ENCODE measurements at regions not wholly inside any gene's neighbourhood (a gene's known extent, or its start where the extent isn't known, plus 50 kb on each side); places are given as distances from the start of the nearest gene placed in this dataset.
"Not testable (repeated sequence)": the region's sequence is repeated elsewhere in the genome, so short reads cannot be mapped to it uniquely, and the experiment has no call there.

GRCh38 chr6:134575221-134575620, 257.3 kb upstream of the SGK1 start:
- Histone ChIP-seq H3K36me3 (no peaks in the 10 kb centered on the region), H3K4me3 (no peak overlapping the region), H3K4me1 (no peaks in the 10 kb centered on the region), H3K27me3 (no peaks in the 10 kb centered on the region), H3K27ac (no peak overlapping the region), H3K9me3 (no peaks in the 10 kb centered on the region)
- DNase-seq, result no peak
- 0 to 36% methylated on average over 1 of the region's 1 CpG for WGBS, 2 donors
- intact Hi-C loops (cut with DNase I), result no loop called here
- no peak for TF ChIP-seq POLR2A (IDR thresholded peaks at IDR 0.05)
- TF ChIP-seq CTCF (IDR thresholded peaks at IDR 0.05), result no peak

DNA sequence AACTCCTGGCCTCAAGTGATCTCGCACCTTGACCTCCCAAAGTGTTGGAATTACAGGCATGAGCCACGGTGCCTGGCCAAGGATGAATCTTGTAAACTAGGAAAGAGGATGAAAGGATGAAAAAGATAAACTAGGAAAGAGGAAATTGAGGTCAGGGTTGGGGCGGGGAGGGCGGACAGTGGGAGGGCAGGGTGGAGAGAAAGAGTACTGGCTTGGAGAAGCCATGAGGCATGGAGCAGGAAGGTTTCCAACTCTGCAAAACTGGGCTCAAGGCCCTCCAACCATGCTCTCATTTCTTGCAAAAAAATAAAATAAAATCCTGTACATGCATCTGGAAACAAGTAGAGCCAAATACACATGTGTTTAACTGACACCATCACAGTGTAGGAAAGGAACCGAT, 256.6 kb upstream of the SGK1 start:
- DNase-seq, result no peak
- WGBS, 2 donors, result 69 to 74% methylated on average over 3 of the region's 5 CpGs

DNA sequence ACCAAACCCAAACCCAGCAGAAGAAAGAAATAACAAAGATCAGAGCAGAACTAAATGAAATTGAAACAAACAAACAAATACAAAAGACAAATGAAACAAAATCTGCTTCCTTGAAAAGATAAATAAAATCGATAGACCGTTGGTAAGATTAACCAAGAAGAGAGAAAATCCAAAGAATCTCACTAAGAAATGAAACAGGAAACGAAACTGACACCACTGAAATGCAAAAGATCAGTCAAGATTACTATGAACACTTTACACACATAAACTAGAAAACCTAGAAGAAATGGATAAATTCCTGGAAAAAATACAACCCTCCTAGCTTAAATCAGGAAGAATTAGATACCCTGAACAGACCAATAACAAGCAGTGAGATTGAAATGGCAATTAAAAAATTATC, 252.1 kb upstream of the SGK1 start:
- H3K27me3 ChIP-seq; H3K9me3 ChIP-seq; intact Hi-C loops (cut with DNase I); H3K4me3 ChIP-seq; H3K27ac ChIP-seq; H3K4me1 ChIP-seq; DNase-seq; H3K36me3 ChIP-seq: not testable (repeated sequence)
- 77 to 89% methylated on average over 3 of the region's 3 CpGs for WGBS, 2 donors

More for the DNA sequence above, 256.6 kb upstream of the SGK1 start:
- Histone ChIP-seq H3K9me3 (no peaks in the 10 kb centered on the region), H3K4me1 (no peaks in the 10 kb centered on the region), H3K27me3 (no peaks in the 10 kb centered on the region), H3K4me3 (no peak overlapping the region), H3K27ac (no peak overlapping the region), H3K36me3 (no peaks in the 10 kb centered on the region)
- intact Hi-C loops (cut with DNase I), result no loop called here
- TF ChIP-seq POLR2A (IDR thresholded peaks at IDR 0.05) (no peak), CTCF (IDR thresholded peaks at IDR 0.05) (no peak)

DNA sequence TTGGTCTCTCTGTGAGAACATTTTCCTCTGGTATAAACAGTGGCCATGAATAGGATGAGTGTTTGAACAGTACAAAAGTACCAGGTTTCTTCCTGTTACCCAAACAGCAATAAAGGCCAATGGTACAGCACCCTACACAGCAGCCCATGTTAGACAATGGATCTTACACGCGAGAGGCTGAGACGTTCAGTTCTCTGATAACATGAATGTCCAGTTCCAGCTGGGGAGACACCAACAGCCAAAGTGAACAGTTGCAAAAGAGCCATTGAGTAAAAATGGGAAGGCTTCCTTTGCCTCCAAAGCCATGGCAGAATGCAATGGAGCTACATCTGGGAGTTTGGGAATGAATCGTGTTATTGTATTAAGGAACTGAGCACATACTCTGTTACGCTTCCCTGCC, 246.8 kb upstream of the SGK1 start:
- no peak overlapping the region for H3K4me3 ChIP-seq
- H3K4me1 ChIP-seq, result peaks cover 0 to 17% (median 0%) of the 10 kb centered on the region in 3 donors
- H3K27me3 ChIP-seq, result no peaks in the 10 kb centered on the region
- H3K9me3 ChIP-seq, result no peaks in the 10 kb centered on the region
- WGBS, 2 donors, result 97% methylated on average over 5 of the region's 5 CpGs
- TF ChIP-seq POLR2A (IDR thresholded peaks at IDR 0.05) (no peak), CTCF (IDR thresholded peaks at IDR 0.05) (no peak)
- intact Hi-C loops (cut with DNase I), result no loop called here
- no peak overlapping the region for H3K27ac ChIP-seq
- no peak for DNase-seq
- H3K36me3 ChIP-seq, result no peaks in the 10 kb centered on the region

GRCh38 chr6:134560019-134560418, 242.1 kb upstream of the SGK1 start:
- H3K9me3 ChIP-seq, result no peaks in the 10 kb centered on the region
- no peak for TF ChIP-seq POLR2A (IDR thresholded peaks at IDR 0.05)
- no peak for TF ChIP-seq CTCF (IDR thresholded peaks at IDR 0.05)
- no peak overlapping the region for H3K27ac ChIP-seq
- H3K4me3 ChIP-seq, result no peak overlapping the region
- peaks cover 0 to 17% (median 0%) of the 10 kb centered on the region in 3 donors for H3K4me1 ChIP-seq
- DNase-seq, result no peak
- intact Hi-C loops (cut with DNase I), result no loop called here
- H3K27me3 ChIP-seq, result no peaks in the 10 kb centered on the region
- no peaks in the 10 kb centered on the region for H3K36me3 ChIP-seq

DNA sequence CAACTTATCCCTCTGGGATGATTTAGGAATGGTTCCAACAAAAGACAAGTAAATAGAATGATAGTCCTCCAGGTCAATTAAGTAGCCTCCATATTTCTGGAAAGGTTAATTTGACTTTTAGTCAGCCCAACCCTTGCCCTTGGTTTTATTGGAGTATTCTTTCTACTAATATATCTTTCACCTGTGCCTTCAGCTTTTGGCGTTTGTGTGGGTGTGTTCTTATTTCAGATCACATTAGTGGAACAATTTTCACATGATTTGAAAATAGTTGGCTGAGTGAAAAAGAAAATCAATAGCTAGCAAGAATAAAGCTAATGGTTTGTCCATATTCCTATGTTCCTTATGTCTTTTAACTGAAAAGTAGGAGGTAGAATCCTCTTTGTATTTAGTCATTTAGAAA, 239.6 kb upstream of the SGK1 start:
- intact Hi-C loops (cut with DNase I), result no loop called here
- Histone ChIP-seq H3K36me3 (no peaks in the 10 kb centered on the region), H3K27ac (no peak overlapping the region), H3K4me3 (no peak overlapping the region), H3K4me1 (peaks cover 0 to 17% (median 0%) of the 10 kb centered on the region in 3 donors), H3K27me3 (no peaks in the 10 kb centered on the region), H3K9me3 (no peaks in the 10 kb centered on the region)
- TF ChIP-seq CTCF (IDR thresholded peaks at IDR 0.05), result no peak
- TF ChIP-seq POLR2A (IDR thresholded peaks at IDR 0.05), result no peak
- WGBS, 2 donors, result 64 to 71% methylated on average over 1 of the region's 1 CpG
- DNase-seq, result no peak
